WTC11 (cell line): ENCODE measurements at regions not wholly inside any gene's neighbourhood (a gene's known extent, or its start where the extent isn't known, plus 50 kb on each side); places are given as distances from the start of the nearest gene placed in this dataset.

Experiments used
- CTCF ChIP-seq: fragments of 200-600 bp; IDR thresholded peaks from 2 replicates; pipeline ENCODE4 v1.8.0; 2022; ENCODE audit warnings: antibody characterized with exemption
- EMX1 ChIP-seq: fragments of 250-450 bp; sonication (Bioruptor Pico); IDR thresholded peaks from 2 replicates; pipeline ENCODE4 v1.8.0; 2021; ENCODE audit warnings: mild to moderate bottlenecking
- IRF1 ChIP-seq: sonication (generic); formaldehyde crosslinking; IDR thresholded peaks from 2 replicates; pipeline ENCODE4 v1.8.0; 2023; ENCODE audit warnings: missing genetic modification reagents
- NFE2L1 ChIP-seq: sonication (generic); formaldehyde crosslinking; IDR thresholded peaks from 2 replicates; pipeline ENCODE4 v1.8.1; 2023; ENCODE audit warnings: missing genetic modification reagents
- NFYB ChIP-seq: sonication (generic); formaldehyde crosslinking; conservative IDR thresholded peaks from 2 replicates; pipeline ENCODE4 v1.8.0; 2022; ENCODE audit warnings: low read depth, missing genetic modification reagents
- NR1H2 ChIP-seq: sonication (generic); formaldehyde crosslinking; IDR thresholded peaks from 2 replicates; pipeline ENCODE4 v1.9.0; 2021; ENCODE audit warnings: mild to moderate bottlenecking, moderate library complexity, missing genetic modification reagents
- PRDM15 ChIP-seq: sonication (generic); formaldehyde crosslinking; IDR thresholded peaks from 2 replicates; pipeline ENCODE4 v1.8.0; 2022; ENCODE audit warnings: missing genetic modification reagents
- RORB ChIP-seq: fragments of 250-450 bp; sonication (Bioruptor Pico); IDR thresholded peaks from 2 replicates; pipeline ENCODE4 v1.9.0; 2021; ENCODE audit warnings: mild to moderate bottlenecking
- STAT6 ChIP-seq: sonication (generic); formaldehyde crosslinking; conservative IDR thresholded peaks from 2 replicates; pipeline ENCODE4 v1.8.1; 2023; ENCODE audit warnings: mild to moderate bottlenecking, low read depth, missing genetic modification reagents, moderate library complexity
- TP53 ChIP-seq: sonication (generic); formaldehyde crosslinking; IDR thresholded peaks from 2 replicates; pipeline ENCODE4 v1.8.1; 2023; ENCODE audit warnings: mild to moderate bottlenecking, missing genetic modification reagents
- USF2 ChIP-seq: sonication (generic); formaldehyde crosslinking; IDR thresholded peaks from 2 replicates; pipeline ENCODE4 v1.8.1; 2023; ENCODE audit warnings: mild to moderate bottlenecking, missing genetic modification reagents, moderate library complexity

- no peak for TF ChIP-seq IRF1
- TF ChIP-seq STAT6 (CRISPR knock-in tag) = no peak
- no peak for TF ChIP-seq RORB (CRISPR knock-in tag)
- no peak for TF ChIP-seq CTCF
- TF ChIP-seq NFYB = no peak
- TF ChIP-seq TP53 = no peak
- TF ChIP-seq EMX1 = no peak
- no peak for TF ChIP-seq NR1H2 (CRISPR knock-in tag)
- no peak for TF ChIP-seq NFE2L1 (CRISPR knock-in tag)
- TF ChIP-seq USF2 = no peak
- TF ChIP-seq PRDM15 (CRISPR knock-in tag) = no peak
These were observed 291.9 kb upstream of the NR5A2 start for GRCh38 chr1:199735660-199736059.
